BLaER1 (cell line): ENCODE measurements at regions not wholly inside any gene's neighbourhood (a gene's known extent, or its start where the extent isn't known, plus 50 kb on each side); places are given as distances from the start of the nearest gene placed in this dataset.

Experiments
- H3K27ac ChIP-seq: shearing (Covaris generic); formaldehyde crosslinking; 2 replicates; pipeline ENCODE4 v1.8.1; 2022
- H3K27me3 ChIP-seq: shearing (Covaris generic); formaldehyde crosslinking; 2 replicates; pipeline ENCODE4 v1.8.1; 2022
- H3K36me3 ChIP-seq: shearing (Covaris generic); formaldehyde crosslinking; 2 replicates; pipeline ENCODE4 v1.8.1; 2022
- H3K4me1 ChIP-seq: shearing (Covaris generic); formaldehyde crosslinking; 2 replicates; pipeline ENCODE4 v1.8.1; 2022
- H3K4me2 ChIP-seq: shearing (Covaris generic); formaldehyde crosslinking; 2 replicates; pipeline ENCODE4 v1.8.1; 2022
- H3K4me3 ChIP-seq: shearing (Covaris generic); formaldehyde crosslinking; 2 replicates; pipeline ENCODE4 v1.8.1; 2022
- H3K9ac ChIP-seq: shearing (Covaris generic); formaldehyde crosslinking; 2 replicates; pipeline ENCODE4 v1.8.1; 2022
- H3K9me3 ChIP-seq: shearing (Covaris generic); formaldehyde crosslinking; 2 replicates; pipeline ENCODE4 v1.8.1; 2022
- H4K20me1 ChIP-seq: shearing (Covaris generic); formaldehyde crosslinking; 2 replicates; pipeline ENCODE4 v1.8.1; 2022
- Cebpa-rat ChIP-seq: shearing (Covaris generic); IDR thresholded peaks from 2 replicates; pipeline ENCODE4 v1.8.1; 2022

GRCh38 chr10:47218803-47219202, 81.2 kb upstream of the GDF10 start:
- Histone ChIP-seq H3K27ac (no peak overlapping the region), H3K4me3 (no peak overlapping the region), H3K27me3 (no peaks in the 10 kb centered on the region), H3K4me1 (no peaks in the 10 kb centered on the region), H3K9ac (no peak overlapping the region), H4K20me1 (no peaks in the 10 kb centered on the region), H3K4me2 (no peak overlapping the region), H3K9me3 (no peaks in the 10 kb centered on the region), H3K36me3 (no peaks in the 10 kb centered on the region)
- no peak for TF ChIP-seq Cebpa-rat

GRCh38 chr10:47222461-47222860, 77.5 kb upstream of the GDF10 start:
- H3K27me3 ChIP-seq: no peaks in the 10 kb centered on the region
- H3K4me2 ChIP-seq: no peak overlapping the region
- TF ChIP-seq Cebpa-rat: no peak
- H3K27ac ChIP-seq: no peak overlapping the region
- H3K4me1 ChIP-seq: no peaks in the 10 kb centered on the region
- no peaks in the 10 kb centered on the region for H3K36me3 ChIP-seq
- no peak overlapping the region for H3K4me3 ChIP-seq
- no peaks in the 10 kb centered on the region for H3K9me3 ChIP-seq
- H4K20me1 ChIP-seq: no peaks in the 10 kb centered on the region
- H3K9ac ChIP-seq: no peak overlapping the region

GRCh38 chr10:47223236-47223635, 76.8 kb upstream of the GDF10 start:
- no peak overlapping the region for H3K4me2 ChIP-seq
- TF ChIP-seq Cebpa-rat: no peak
- H3K9me3 ChIP-seq: no peaks in the 10 kb centered on the region
- H3K9ac ChIP-seq: no peak overlapping the region
- no peaks in the 10 kb centered on the region for H3K27me3 ChIP-seq
- no peak overlapping the region for H3K27ac ChIP-seq
- H3K4me1 ChIP-seq: no peaks in the 10 kb centered on the region
- H4K20me1 ChIP-seq: no peaks in the 10 kb centered on the region
- no peaks in the 10 kb centered on the region for H3K36me3 ChIP-seq
- no peak overlapping the region for H3K4me3 ChIP-seq

GRCh38 chr10:47224546-47225218, 75.3 kb upstream of the GDF10 start:
- H3K9me3 ChIP-seq: no peaks in the 10 kb centered on the region
- no peaks in the 10 kb centered on the region for H4K20me1 ChIP-seq
- no peak overlapping the region for H3K4me2 ChIP-seq
- no peak overlapping the region for H3K27ac ChIP-seq
- H3K9ac ChIP-seq: no peak overlapping the region
- H3K4me1 ChIP-seq: no peaks in the 10 kb centered on the region
- no peaks in the 10 kb centered on the region for H3K36me3 ChIP-seq
- H3K4me3 ChIP-seq: no peak overlapping the region
- no peaks in the 10 kb centered on the region for H3K27me3 ChIP-seq
- TF ChIP-seq Cebpa-rat: no peak

DNA sequence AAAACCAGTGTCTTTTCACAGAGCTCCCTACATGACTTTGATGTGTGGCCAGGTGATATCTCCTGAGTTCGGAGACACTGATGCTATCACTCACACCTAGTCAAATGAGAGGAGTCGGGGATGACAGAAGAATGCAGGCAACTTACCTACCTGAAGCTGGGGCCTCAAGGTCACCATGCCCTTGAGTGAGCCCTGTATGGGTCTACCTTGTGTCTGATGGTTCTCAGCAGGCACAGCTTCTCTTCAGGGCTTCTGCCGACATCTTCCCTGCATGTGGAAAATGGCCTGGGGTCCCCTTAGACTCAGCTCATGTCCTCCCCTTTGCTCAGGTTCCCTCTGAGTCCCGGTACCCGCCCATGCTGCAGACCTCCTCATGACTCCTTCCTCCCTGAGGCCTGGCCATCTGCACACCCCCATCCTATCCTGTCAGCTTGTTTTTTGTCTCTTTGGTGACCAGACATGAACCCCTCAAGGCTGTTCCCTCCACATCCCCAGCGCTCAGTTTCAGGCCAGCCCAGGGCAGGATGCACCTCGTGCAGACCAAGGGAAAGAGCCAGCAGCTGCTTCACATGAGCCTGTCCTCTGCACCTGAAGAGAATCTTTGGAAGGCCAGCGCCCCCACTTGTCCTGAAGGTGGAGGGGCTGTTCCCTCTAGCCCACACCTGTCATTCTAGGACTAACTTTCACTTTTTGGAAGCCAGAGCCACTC, 74.6 kb upstream of the GDF10 start:
- H3K4me2 ChIP-seq: no peak overlapping the region
- H3K36me3 ChIP-seq: no peaks in the 10 kb centered on the region
- no peak overlapping the region for H3K27ac ChIP-seq
- H3K4me1 ChIP-seq: no peaks in the 10 kb centered on the region
- no peaks in the 10 kb centered on the region for H3K9me3 ChIP-seq
- H3K9ac ChIP-seq: no peak overlapping the region
- no peaks in the 10 kb centered on the region for H4K20me1 ChIP-seq
- no peak for TF ChIP-seq Cebpa-rat
- no peaks in the 10 kb centered on the region for H3K27me3 ChIP-seq
- H3K4me3 ChIP-seq: no peak overlapping the region

DNA sequence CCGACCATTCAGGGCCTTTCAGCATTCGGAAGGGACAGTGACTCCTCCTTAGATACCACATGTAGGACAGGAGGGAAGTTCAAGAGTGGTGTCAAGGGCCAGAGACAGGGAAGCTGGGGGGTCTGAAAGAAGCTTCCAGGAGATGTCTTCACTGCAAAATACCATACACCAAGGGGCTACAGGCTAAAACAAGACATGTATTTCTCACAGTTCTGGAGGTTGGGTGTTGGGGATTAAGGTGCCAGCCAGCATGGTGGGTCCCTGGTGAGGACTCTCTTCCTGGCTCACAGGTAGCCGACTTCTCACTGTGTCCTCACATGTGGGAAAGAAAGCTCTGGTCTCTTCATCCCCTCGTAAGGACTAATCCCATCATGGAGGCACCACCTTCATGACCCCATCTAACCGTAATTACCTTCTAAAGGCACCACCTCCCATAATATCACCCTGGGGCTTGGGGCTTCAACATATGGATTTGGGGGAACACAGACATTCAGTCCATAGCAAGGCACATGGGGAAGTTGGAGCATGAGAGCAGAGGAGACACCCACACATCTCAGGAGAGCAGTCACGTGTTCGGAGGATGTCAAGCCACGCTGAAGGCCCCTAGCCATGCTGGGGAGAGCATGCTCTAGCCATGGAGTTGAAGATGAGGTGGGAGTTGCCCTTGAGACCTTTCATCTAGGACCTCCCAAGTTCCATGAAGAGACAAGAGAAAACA, 73.9 kb upstream of the GDF10 start:
- Histone ChIP-seq H3K36me3 (no peaks in the 10 kb centered on the region), H3K4me3 (no peak overlapping the region)
- no peak for TF ChIP-seq Cebpa-rat

DNA sequence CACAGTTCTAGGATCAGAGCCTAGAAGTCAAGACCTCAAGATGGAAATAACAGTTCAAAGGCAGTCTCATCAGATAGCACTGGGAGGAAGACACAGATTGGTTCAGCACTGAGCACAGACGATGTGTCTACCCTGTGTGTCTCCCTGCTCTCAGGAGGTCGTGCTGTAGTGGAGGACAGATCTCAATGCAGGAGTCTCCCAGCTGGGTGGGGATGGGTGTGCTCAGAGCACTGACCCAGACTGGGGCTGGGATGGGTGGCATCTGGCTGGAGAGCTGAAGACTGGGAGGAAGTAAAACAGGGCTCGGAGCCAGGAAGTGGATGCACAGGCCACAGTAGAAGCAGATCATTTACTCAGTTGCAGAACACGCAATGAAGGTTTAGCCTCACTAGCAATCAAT, 69.5 kb upstream of the GDF10 start:
- Histone ChIP-seq H3K4me2 (no peak overlapping the region), H3K27ac (no peak overlapping the region), H3K4me3 (no peak overlapping the region), H3K36me3 (no peaks in the 10 kb centered on the region), H3K9ac (no peak overlapping the region), H3K4me1 (no peaks in the 10 kb centered on the region), H3K27me3 (no peaks in the 10 kb centered on the region), H4K20me1 (no peaks in the 10 kb centered on the region), H3K9me3 (no peaks in the 10 kb centered on the region)
- no peak for TF ChIP-seq Cebpa-rat

More for the DNA sequence above, 73.9 kb upstream of the GDF10 start:
- H3K9ac ChIP-seq: no peak overlapping the region
- H3K4me2 ChIP-seq: no peak overlapping the region
- H3K27me3 ChIP-seq: no peaks in the 10 kb centered on the region
- H3K9me3 ChIP-seq: no peaks in the 10 kb centered on the region
- H3K27ac ChIP-seq: no peak overlapping the region
- H4K20me1 ChIP-seq: no peaks in the 10 kb centered on the region
- no peaks in the 10 kb centered on the region for H3K4me1 ChIP-seq

GRCh38 chr10:47230957-47231356, 69.0 kb upstream of the GDF10 start:
- no peaks in the 10 kb centered on the region for H3K9me3 ChIP-seq
- no peak overlapping the region for H3K27ac ChIP-seq
- no peaks in the 10 kb centered on the region for H3K36me3 ChIP-seq
- no peak overlapping the region for H3K4me3 ChIP-seq
- TF ChIP-seq Cebpa-rat: no peak
- no peaks in the 10 kb centered on the region for H4K20me1 ChIP-seq
- H3K27me3 ChIP-seq: no peaks in the 10 kb centered on the region
- no peak overlapping the region for H3K4me2 ChIP-seq
- H3K4me1 ChIP-seq: no peaks in the 10 kb centered on the region
- no peak overlapping the region for H3K9ac ChIP-seq

DNA sequence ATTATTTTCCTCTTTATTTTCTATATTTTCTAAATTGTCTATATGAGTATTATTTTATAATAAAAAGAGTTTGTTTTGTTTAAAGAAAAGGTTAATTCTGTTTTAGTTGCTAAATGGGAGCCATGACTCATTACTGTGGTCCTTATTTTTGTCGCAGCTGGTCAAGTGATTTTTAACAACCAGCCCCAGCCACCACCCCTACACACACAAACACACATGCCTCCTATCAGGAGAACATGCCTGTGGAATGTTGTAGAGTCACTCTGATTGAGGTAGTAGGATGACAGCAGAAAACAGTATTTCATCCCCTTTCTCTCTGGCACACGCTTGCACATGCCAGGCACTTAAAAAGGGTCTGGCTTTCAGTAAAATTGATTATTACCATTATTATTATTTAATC, 68.6 kb upstream of the GDF10 start:
- TF ChIP-seq Cebpa-rat: no peak
- Histone ChIP-seq H3K27ac (no peak overlapping the region), H3K36me3 (no peaks in the 10 kb centered on the region), H3K4me1 (no peaks in the 10 kb centered on the region), H3K9ac (no peak overlapping the region), H3K4me2 (no peak overlapping the region), H3K9me3 (no peaks in the 10 kb centered on the region), H4K20me1 (no peaks in the 10 kb centered on the region), H3K4me3 (no peak overlapping the region), H3K27me3 (no peaks in the 10 kb centered on the region)

DNA sequence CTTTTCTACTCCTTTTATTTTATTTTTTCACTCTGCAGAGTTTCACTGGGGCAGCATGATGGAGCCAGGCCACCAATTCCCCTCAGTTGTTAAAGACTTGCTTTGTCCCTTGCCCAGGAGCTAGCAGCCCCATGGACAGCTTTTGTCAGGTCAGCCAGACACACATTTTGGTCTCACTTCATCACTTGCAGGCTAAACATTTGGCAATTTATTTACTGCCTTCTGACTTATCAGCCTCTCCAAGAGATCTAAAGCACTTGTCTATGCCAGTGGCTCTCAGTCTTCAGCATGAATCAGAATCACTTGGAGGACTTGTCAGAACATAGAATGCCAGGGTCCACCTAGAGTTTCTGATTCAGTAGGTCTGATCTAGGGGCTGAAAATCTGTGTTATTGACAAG, 66.4 kb upstream of the GDF10 start:
- Histone ChIP-seq H3K36me3 (no peaks in the 10 kb centered on the region), H3K4me1 (no peaks in the 10 kb centered on the region), H4K20me1 (no peaks in the 10 kb centered on the region), H3K27ac (no peak overlapping the region), H3K4me3 (no peak overlapping the region), H3K9ac (no peak overlapping the region), H3K27me3 (no peaks in the 10 kb centered on the region), H3K9me3 (no peaks in the 10 kb centered on the region), H3K4me2 (no peak overlapping the region)
- TF ChIP-seq Cebpa-rat: no peak
